ENCODE measurements at regions not wholly inside any gene's neighbourhood (a gene's known extent, or its start where the extent isn't known, plus 50 kb on each side); places are given as distances from the start of the nearest gene placed in this dataset.

- Histone ChIP-seq H3K4me3 (ENCODE audit: low read length) (no peak overlapping the region), H3K9ac (ENCODE audit: extremely low read depth, low read length, poor library complexity, severe bottlenecking) (no peak overlapping the region), H3K27me3 (ENCODE audit: control insufficient read depth, insufficient read depth, low read length, poor library complexity, severe bottlenecking) (no peaks in the 10 kb centered on the region), H3K27ac (ENCODE audit: low read depth, low read length) (no peak overlapping the region), H3K9me3 (ENCODE audit: control insufficient read depth, low read length) (no peaks in the 10 kb centered on the region), H3K36me3 (ENCODE audit: control insufficient read depth, insufficient read depth, low read length) (no peaks in the 10 kb centered on the region), H3K4me1 (ENCODE audit: control insufficient read depth, insufficient read depth, low read length) (peaks cover 12% of the 10 kb centered on the region)
- peaks cover 26% of the 10 kb centered on the region for H3K4me1 Mint-ChIP-seq
- no peak for DNase-seq
- no peak overlapping the region for H3K27ac Mint-ChIP-seq
- no peaks in the 10 kb centered on the region for H3K9me3 Mint-ChIP-seq
- no peaks in the 10 kb centered on the region for H3K36me3 Mint-ChIP-seq (ENCODE audit: low read depth)
- H3K27me3 Mint-ChIP-seq (ENCODE audit: insufficient read depth) = no peaks in the 10 kb centered on the region
- TF ChIP-seq CTCF (conservative IDR thresholded peaks at IDR 0.05) = no peak
- no peak overlapping the region for H3K4me3 Mint-ChIP-seq
- WGBS, 2 experiments (ENCODE audit: insufficient coverage in 1 of 2, insufficient read length in 1 of 2) = 0 to 56% methylated on average over 1 to 2 of the region's 3 CpGs
Measured at GRCh38 chr11:123247496-123247799, 52.4 kb upstream of the CLMP start.

- Histone ChIP-seq H3K9me3 (ENCODE audit: control insufficient read depth, low read length) (no peaks in the 10 kb centered on the region), H3K27ac (ENCODE audit: low read depth, low read length) (no peak overlapping the region), H3K4me1 (ENCODE audit: control insufficient read depth, insufficient read depth, low read length) (peaks cover 12% of the 10 kb centered on the region), H3K27me3 (ENCODE audit: control insufficient read depth, insufficient read depth, low read length, poor library complexity, severe bottlenecking) (no peaks in the 10 kb centered on the region), H3K9ac (ENCODE audit: extremely low read depth, low read length, poor library complexity, severe bottlenecking) (no peak overlapping the region), H3K4me3 (ENCODE audit: low read length) (no peak overlapping the region), H3K36me3 (ENCODE audit: control insufficient read depth, insufficient read depth, low read length) (no peaks in the 10 kb centered on the region)
- peak; percentile 99 for TF ChIP-seq CTCF (conservative IDR thresholded peaks at IDR 0.05)
- Mint-ChIP-seq H3K27me3 (ENCODE audit: insufficient read depth) (no peaks in the 10 kb centered on the region), H3K36me3 (ENCODE audit: low read depth) (no peaks in the 10 kb centered on the region), H3K9me3 (no peaks in the 10 kb centered on the region), H3K27ac (peak overlapping the region; percentile 9), H3K4me3 (no peak overlapping the region), H3K4me1 (peaks cover 30% of the 10 kb centered on the region)
- 18 to 24% methylated on average over 11 to 13 of the region's 13 CpGs for WGBS, 2 experiments (ENCODE audit: insufficient coverage in 1 of 2, insufficient read length in 1 of 2)
- DNase-seq = peak; percentile 96
Measured at GRCh38 chr11:123246749-123247495, 51.9 kb upstream of the CLMP start.

- WGBS, 2 experiments (ENCODE audit: insufficient coverage in 1 of 2, insufficient read length in 1 of 2) = 92 to 100% methylated on average over 4 to 5 of the region's 6 CpGs
- no peak for DNase-seq
- no peak for TF ChIP-seq CTCF (conservative IDR thresholded peaks at IDR 0.05)
- Mint-ChIP-seq H3K36me3 (ENCODE audit: low read depth) (no peaks in the 10 kb centered on the region), H3K4me3 (no peak overlapping the region), H3K27me3 (ENCODE audit: insufficient read depth) (no peaks in the 10 kb centered on the region), H3K27ac (no peak overlapping the region), H3K9me3 (no peaks in the 10 kb centered on the region), H3K4me1 (peaks cover 42% of the 10 kb centered on the region)
- no peak overlapping the region for H3K9ac ChIP-seq (ENCODE audit: extremely low read depth, low read length, poor library complexity, severe bottlenecking)
- no peaks in the 10 kb centered on the region for H3K27me3 ChIP-seq (ENCODE audit: control insufficient read depth, insufficient read depth, low read length, poor library complexity, severe bottlenecking)
- no peaks in the 10 kb centered on the region for H3K9me3 ChIP-seq (ENCODE audit: control insufficient read depth, low read length)
- no peak overlapping the region for H3K27ac ChIP-seq (ENCODE audit: low read depth, low read length)
- peaks cover 14% of the 10 kb centered on the region for H3K4me1 ChIP-seq (ENCODE audit: control insufficient read depth, insufficient read depth, low read length)
- H3K36me3 ChIP-seq (ENCODE audit: control insufficient read depth, insufficient read depth, low read length) = no peaks in the 10 kb centered on the region
- no peak overlapping the region for H3K4me3 ChIP-seq (ENCODE audit: low read length)
Measured at GRCh38 chr11:123245567-123245966, 50.5 kb upstream of the CLMP start.

Measured in endodermal cell (in vitro differentiated cells).